ENCODE measurements at regions not wholly inside any gene's neighbourhood (a gene's known extent, or its start where the extent isn't known, plus 50 kb on each side); places are given as distances from the start of the nearest gene placed in this dataset.

GRCh38 chr12:84756961-84757360 is 155.6 kb downstream of the SLC6A15 start:
- Histone ChIP-seq H4K20me1 (no peaks in the 10 kb centered on the region), H3K27me3 (no peaks in the 10 kb centered on the region), H3K4me1 (no peaks in the 10 kb centered on the region), H3K4me3 (no peak overlapping the region), H3K36me3 (no peaks in the 10 kb centered on the region), H3K27ac (no peak overlapping the region), H3K9me3 (replicated peaks in 1 of 11) (no peaks in the 10 kb centered on the region), H3K9ac (no peak overlapping the region), H3K4me2 (no peak overlapping the region)
- TF ChIP-seq Cebpa-rat (IDR thresholded peaks at IDR 0.05): no peak

- Histone ChIP-seq H4K20me1 (no peaks in the 10 kb centered on the region), H3K4me1 (no peaks in the 10 kb centered on the region), H3K9me3 (replicated peaks in 1 of 11) (no peaks in the 10 kb centered on the region), H3K27me3 (no peaks in the 10 kb centered on the region), H3K9ac (no peak overlapping the region), H3K4me3 (no peak overlapping the region), H3K27ac (no peak overlapping the region), H3K4me2 (no peak overlapping the region), H3K36me3 (no peaks in the 10 kb centered on the region)
- no peak for TF ChIP-seq Cebpa-rat (IDR thresholded peaks at IDR 0.05)
These were observed 167.5 kb downstream of the SLC6A15 start for GRCh38 chr12:84745127-84745526.

- H4K20me1 ChIP-seq: no peaks in the 10 kb centered on the region
- no peaks in the 10 kb centered on the region for H3K9me3 ChIP-seq (replicated peaks in 1 of 11)
- H3K4me3 ChIP-seq: no peak overlapping the region
- no peak overlapping the region for H3K9ac ChIP-seq
- H3K27me3 ChIP-seq: no peaks in the 10 kb centered on the region
- TF ChIP-seq Cebpa-rat (IDR thresholded peaks at IDR 0.05): no peak
- H3K4me1 ChIP-seq: no peaks in the 10 kb centered on the region
- H3K4me2 ChIP-seq: no peak overlapping the region
- H3K36me3 ChIP-seq: no peaks in the 10 kb centered on the region
- H3K27ac ChIP-seq: no peak overlapping the region
These were observed 170.9 kb downstream of the SLC6A15 start for GRCh38 chr12:84741692-84742091.

- Histone ChIP-seq H3K9ac (no peak overlapping the region), H3K36me3 (no peaks in the 10 kb centered on the region), H3K4me1 (no peaks in the 10 kb centered on the region), H4K20me1 (no peaks in the 10 kb centered on the region), H3K4me2 (no peak overlapping the region), H3K27ac (no peak overlapping the region), H3K4me3 (no peak overlapping the region), H3K27me3 (no peaks in the 10 kb centered on the region), H3K9me3 (replicated peaks in 1 of 11) (no peaks in the 10 kb centered on the region)
- no peak for TF ChIP-seq Cebpa-rat (IDR thresholded peaks at IDR 0.05)
These were observed 171.6 kb downstream of the SLC6A15 start for GRCh38 chr12:84741031-84741430.

- TF ChIP-seq Cebpa-rat (IDR thresholded peaks at IDR 0.05): no peak
These were observed 172.0 kb downstream of the SLC6A15 start for GRCh38 chr12:84740602-84741001.

GRCh38 chr12:84738481-84738972 is 174.1 kb downstream of the SLC6A15 start:
- Histone ChIP-seq H3K4me2 (no peak overlapping the region), H3K9me3 (replicated peaks in 1 of 11) (no peaks in the 10 kb centered on the region), H3K27ac (no peak overlapping the region), H3K27me3 (no peaks in the 10 kb centered on the region), H3K4me1 (no peaks in the 10 kb centered on the region), H3K4me3 (no peak overlapping the region), H3K9ac (no peak overlapping the region), H4K20me1 (no peaks in the 10 kb centered on the region), H3K36me3 (no peaks in the 10 kb centered on the region)
- TF ChIP-seq Cebpa-rat (IDR thresholded peaks at IDR 0.05): no peak

More at GRCh38 chr12:84740602-84741001, 172.0 kb downstream of the SLC6A15 start:
- H3K9ac ChIP-seq: no peak overlapping the region
- no peaks in the 10 kb centered on the region for H3K9me3 ChIP-seq (replicated peaks in 1 of 11)
- no peaks in the 10 kb centered on the region for H4K20me1 ChIP-seq
- H3K36me3 ChIP-seq: no peaks in the 10 kb centered on the region
- no peak overlapping the region for H3K4me2 ChIP-seq
- no peaks in the 10 kb centered on the region for H3K27me3 ChIP-seq
- no peaks in the 10 kb centered on the region for H3K4me1 ChIP-seq
- no peak overlapping the region for H3K4me3 ChIP-seq
- no peak overlapping the region for H3K27ac ChIP-seq

- no peak for TF ChIP-seq Cebpa-rat (IDR thresholded peaks at IDR 0.05)
- Histone ChIP-seq H4K20me1 (no peaks in the 10 kb centered on the region), H3K36me3 (no peaks in the 10 kb centered on the region), H3K9ac (no peak overlapping the region), H3K4me1 (no peaks in the 10 kb centered on the region), H3K9me3 (replicated peaks in 1 of 11) (no peaks in the 10 kb centered on the region), H3K4me2 (no peak overlapping the region), H3K27ac (no peak overlapping the region), H3K27me3 (no peaks in the 10 kb centered on the region), H3K4me3 (no peak overlapping the region)
These were observed 179.7 kb downstream of the SLC6A15 start for GRCh38 chr12:84732828-84733340.

- H3K27me3 ChIP-seq: no peaks in the 10 kb centered on the region
- no peak overlapping the region for H3K4me3 ChIP-seq
- no peak overlapping the region for H3K9ac ChIP-seq
- H3K36me3 ChIP-seq: no peaks in the 10 kb centered on the region
- H4K20me1 ChIP-seq: no peaks in the 10 kb centered on the region
- no peak overlapping the region for H3K27ac ChIP-seq
- H3K4me2 ChIP-seq: no peak overlapping the region
- H3K9me3 ChIP-seq (replicated peaks in 1 of 11): no peaks in the 10 kb centered on the region
- no peak for TF ChIP-seq Cebpa-rat (IDR thresholded peaks at IDR 0.05)
- no peaks in the 10 kb centered on the region for H3K4me1 ChIP-seq
These were observed 181.9 kb downstream of the SLC6A15 start for GRCh38 chr12:84730561-84731162.

GRCh38 chr12:84727961-84728360 is 184.6 kb downstream of the SLC6A15 start:
- Histone ChIP-seq H3K36me3 (no peaks in the 10 kb centered on the region), H3K4me3 (no peak overlapping the region), H3K4me1 (no peaks in the 10 kb centered on the region), H4K20me1 (no peaks in the 10 kb centered on the region), H3K4me2 (no peak overlapping the region), H3K9ac (no peak overlapping the region), H3K9me3 (replicated peaks in 1 of 11) (no peaks in the 10 kb centered on the region), H3K27me3 (no peaks in the 10 kb centered on the region), H3K27ac (no peak overlapping the region)
- TF ChIP-seq Cebpa-rat (IDR thresholded peaks at IDR 0.05): no peak

GRCh38 chr12:84726780-84727179 is 185.8 kb downstream of the SLC6A15 start:
- no peak overlapping the region for H3K4me3 ChIP-seq
- no peaks in the 10 kb centered on the region for H3K36me3 ChIP-seq
- H3K27me3 ChIP-seq: no peaks in the 10 kb centered on the region
- no peak overlapping the region for H3K27ac ChIP-seq
- H3K4me1 ChIP-seq: no peaks in the 10 kb centered on the region
- no peaks in the 10 kb centered on the region for H4K20me1 ChIP-seq
- no peak overlapping the region for H3K9ac ChIP-seq
- H3K9me3 ChIP-seq (replicated peaks in 1 of 11): no peaks in the 10 kb centered on the region
- no peak for TF ChIP-seq Cebpa-rat (IDR thresholded peaks at IDR 0.05)
- no peak overlapping the region for H3K4me2 ChIP-seq
